GM12891 (cell line): ENCODE measurements at regions not wholly inside any gene's neighbourhood (a gene's known extent, or its start where the extent isn't known, plus 50 kb on each side); places are given as distances from the start of the nearest gene placed in this dataset.

Experiments used
- POLR2A ChIP-seq: IDR thresholded peaks from 2 replicates; pipeline ENCODE4 v1.6.1; 2011; ENCODE audit warnings: low read depth, low read length, control low read depth
- POLR2AphosphoS5 ChIP-seq: IDR thresholded peaks from 2 replicates; pipeline ENCODE4 v1.6.1; 2011; ENCODE audit warnings: low read depth, low read length, control low read depth
- TAF1 ChIP-seq: IDR thresholded peaks from 2 replicates; pipeline ENCODE4 v1.6.1; 2011; ENCODE audit warnings: low read depth, low read length, control low read depth

GRCh38 chr3:117921411-117921810, 1113.2 kb downstream of the IGSF11 start:
- no peak for TF ChIP-seq POLR2A
- TF ChIP-seq POLR2AphosphoS5: no peak
- no peak for TF ChIP-seq TAF1
